HG02763 (cell line): ENCODE measurements at regions not wholly inside any gene's neighbourhood (a gene's known extent, or its start where the extent isn't known, plus 50 kb on each side); places are given as distances from the start of the nearest gene placed in this dataset.

Experiments
- ATAC-seq: cut with Tn5 transposase; IDR thresholded peaks from one replicate; pipeline ENCODE4 v1.9.1; 2021; ENCODE audit warnings: mild to moderate bottlenecking, moderate library complexity; ENCODE audit not compliant: unreplicated experiment

DNA sequence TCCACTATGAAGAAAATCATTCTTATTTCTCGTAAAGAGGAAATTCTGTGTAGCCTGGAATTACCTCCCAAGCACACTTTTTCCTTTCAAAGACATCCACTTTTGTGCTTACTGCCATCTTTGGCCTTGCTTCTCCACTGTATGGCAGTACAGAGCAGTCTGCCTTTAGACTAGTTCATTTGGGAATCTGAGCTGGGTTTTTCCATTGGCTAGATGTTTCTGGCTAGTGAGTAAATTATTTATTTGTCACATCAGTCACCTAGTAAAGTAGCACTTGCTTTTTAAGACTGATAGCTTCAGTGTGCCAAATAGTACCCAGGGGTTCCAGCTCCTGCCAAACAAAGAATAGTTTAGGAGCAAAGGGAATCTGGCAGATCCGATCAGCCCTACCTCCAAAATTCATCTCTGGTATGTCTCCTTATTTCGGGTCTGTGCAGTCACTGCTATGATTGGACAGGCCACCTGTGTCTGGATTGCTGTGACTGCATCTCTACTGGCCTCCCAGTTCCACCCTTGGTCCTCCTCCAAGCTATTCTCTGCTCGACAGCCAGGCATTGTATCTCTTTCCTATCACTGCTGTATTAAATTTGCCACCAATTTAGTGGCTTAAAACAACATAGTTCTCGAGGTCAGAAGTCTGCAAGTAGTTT is 97.6 kb downstream of the NUDT12 start:
- no peak for ATAC-seq

- no peak for ATAC-seq
Observed at GRCh38 chr5:103463261-103463660, 99.3 kb downstream of the NUDT12 start.

GRCh38 chr5:103461243-103461642 is 101.3 kb downstream of the NUDT12 start:
- no peak for ATAC-seq

- no peak for ATAC-seq
Observed at GRCh38 chr5:103458497-103459040, 104.0 kb downstream of the NUDT12 start.

GRCh38 chr5:103456476-103456875 is 106.1 kb downstream of the NUDT12 start:
- ATAC-seq = no peak

GRCh38 chr5:103455796-103456195 is 106.8 kb downstream of the NUDT12 start:
- no peak for ATAC-seq

DNA sequence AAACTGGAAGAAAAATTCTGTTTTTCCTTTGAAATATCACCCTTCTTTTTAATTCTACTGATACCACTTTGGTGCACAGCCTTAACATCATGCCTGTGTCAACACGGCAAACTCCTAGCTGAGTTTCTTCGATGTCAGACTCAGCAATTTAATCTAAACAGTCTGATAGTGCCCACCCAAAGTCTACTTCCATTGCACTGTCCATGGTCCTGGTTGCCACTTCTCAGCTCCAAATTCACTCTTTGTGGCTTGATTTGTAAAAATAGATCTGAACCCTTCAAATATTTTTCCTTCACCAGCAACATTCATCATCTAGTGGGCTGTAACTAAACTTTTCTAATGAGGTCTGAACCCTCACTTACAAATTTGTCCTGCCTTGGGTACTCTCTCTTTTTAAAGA is 107.8 kb downstream of the NUDT12 start:
- no peak for ATAC-seq

- no peak for ATAC-seq
Observed at GRCh38 chr5:103452666-103453065, 109.9 kb downstream of the NUDT12 start.

DNA sequence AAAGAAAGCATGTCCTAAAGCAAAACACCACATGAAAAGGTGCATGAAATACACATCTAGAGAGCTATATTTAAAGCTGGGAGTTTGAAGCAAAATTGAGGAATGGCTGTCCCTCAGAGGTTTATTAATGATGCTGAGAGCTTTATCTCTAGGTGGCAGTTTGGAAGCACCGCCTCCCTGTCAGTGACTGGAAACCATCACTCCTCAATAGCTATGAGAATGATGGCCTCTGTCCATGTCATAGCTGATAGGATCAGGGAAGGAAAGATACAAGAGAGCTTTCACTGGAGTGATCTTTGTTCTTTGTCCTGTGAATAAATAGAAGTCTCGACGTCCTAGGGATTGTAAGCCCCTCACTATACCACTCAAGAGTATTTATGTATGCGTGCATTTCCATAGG is 110.5 kb downstream of the NUDT12 start:
- no peak for ATAC-seq

DNA sequence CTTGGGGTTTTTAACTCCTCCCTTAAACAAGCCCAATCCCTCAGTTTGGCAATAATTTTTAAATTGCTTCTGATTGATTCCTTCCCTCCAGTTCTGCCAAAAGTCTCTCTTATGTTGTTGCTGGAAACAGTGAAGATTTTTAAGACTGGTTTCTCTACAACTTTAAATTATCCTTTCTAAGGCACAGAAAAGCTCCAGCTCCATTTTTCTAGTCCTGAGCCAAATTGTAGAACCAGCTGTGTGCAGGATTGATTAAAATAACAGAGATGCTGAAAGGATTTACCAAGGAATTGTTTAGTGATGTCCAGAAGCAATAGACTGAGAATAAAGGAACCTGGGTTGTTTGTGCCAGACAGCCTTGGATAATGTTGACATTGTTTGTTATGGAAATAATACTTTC is 111.3 kb downstream of the NUDT12 start:
- ATAC-seq = no peak

DNA sequence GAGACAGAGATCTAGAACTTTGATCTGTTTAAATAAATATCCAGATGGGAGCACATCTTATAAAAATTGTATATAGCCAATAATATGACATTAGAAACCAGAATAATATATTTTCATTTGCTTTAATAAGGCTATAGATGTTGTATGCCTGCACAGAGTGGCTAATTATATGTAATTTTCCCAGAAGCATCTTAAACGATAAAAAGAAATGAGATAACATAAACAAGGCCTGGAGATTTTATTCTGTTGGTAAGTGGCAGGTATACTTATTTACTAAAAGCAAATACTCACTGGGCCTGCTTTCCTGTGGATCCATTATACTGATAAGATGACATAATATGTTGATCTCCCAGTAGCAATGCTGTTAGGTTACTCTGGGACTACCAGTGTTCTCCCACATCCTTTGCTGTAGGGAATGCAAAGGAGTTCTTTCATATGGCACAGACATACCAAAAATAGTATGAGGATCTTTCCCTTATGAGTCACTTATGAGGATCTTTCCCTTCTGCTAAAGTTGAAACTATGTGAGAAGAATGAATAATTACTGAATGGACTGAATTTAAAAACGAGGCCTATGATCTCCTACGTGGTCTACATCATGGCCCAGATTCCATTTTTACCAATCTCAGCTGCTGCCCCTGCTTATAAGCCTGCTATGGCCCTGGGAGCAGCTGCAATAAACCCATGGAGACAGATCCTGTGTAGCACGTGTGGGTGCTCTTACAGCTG is 112.1 kb downstream of the NUDT12 start:
- no peak for ATAC-seq

- ATAC-seq = no peak
Observed at GRCh38 chr5:103446813-103447212, 115.8 kb downstream of the NUDT12 start.

- ATAC-seq = no peak
Observed at GRCh38 chr5:103445426-103446035, 117.1 kb downstream of the NUDT12 start.

- ATAC-seq = peak; percentile 59
Observed at GRCh38 chr5:103444333-103445038, 118.1 kb downstream of the NUDT12 start.

DNA sequence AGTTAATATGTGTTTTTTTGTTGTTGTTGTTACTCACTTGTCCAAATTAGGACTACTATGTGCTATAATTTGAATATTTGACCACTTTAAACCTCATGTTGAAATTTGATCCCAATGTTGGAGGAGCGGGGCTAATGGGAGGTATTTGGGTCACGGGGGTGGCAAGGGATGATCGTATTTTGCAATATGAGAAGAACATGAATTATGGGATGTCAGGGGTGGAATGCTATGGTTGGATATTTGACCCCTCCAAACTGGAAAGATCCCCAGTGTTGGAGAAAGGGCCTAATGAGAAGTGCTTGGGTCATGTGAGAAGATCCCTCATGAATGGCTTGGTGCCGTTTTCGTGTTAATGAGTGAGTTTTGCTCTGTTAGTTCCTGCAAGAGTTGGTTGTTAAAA is 119.8 kb downstream of the NUDT12 start:
- ATAC-seq = no peak

DNA sequence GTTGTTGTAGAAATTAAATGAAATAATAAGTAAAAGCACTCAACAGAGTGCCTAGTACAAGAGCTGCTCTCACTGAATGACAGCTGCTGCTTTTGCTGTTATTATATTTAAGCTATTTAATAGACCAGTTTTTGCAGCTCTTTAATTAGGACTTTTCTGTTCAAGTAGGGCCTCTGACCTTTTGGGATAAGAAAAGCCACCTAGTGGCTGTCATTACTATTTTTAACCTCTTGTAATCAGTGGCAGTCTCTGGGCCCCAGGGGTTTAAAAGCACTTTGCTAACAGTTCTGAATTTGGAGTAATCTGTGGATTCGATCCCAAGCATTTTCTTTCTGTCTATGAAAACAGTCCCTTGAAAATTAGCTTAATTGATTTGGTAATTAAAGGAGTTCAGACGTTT is 121.1 kb downstream of the NUDT12 start:
- no peak for ATAC-seq

DNA sequence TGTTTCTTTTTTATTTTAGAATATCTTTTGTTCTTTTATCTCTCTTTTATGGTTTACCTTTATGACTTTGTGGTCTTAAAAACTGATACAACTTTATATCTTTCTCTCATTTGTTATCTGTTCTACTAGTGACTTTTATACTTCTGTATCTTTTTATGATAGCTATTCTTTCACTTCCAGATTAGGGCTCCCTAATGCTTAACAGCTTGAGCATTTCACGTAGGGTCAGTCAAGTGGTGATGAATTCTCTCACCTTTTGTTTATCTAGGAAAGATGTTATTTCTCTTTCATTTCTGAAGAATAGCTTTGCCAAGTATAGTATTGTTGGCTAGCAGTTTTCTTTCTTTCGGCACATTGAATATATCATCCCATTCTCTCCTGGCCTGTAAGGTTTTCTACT is 123.6 kb downstream of the NUDT12 start:
- no peak for ATAC-seq

GRCh38 chr5:103436656-103437055 is 125.9 kb downstream of the NUDT12 start:
- no peak for ATAC-seq

GRCh38 chr5:103436112-103436511 is 126.5 kb downstream of the NUDT12 start:
- ATAC-seq = no peak

DNA sequence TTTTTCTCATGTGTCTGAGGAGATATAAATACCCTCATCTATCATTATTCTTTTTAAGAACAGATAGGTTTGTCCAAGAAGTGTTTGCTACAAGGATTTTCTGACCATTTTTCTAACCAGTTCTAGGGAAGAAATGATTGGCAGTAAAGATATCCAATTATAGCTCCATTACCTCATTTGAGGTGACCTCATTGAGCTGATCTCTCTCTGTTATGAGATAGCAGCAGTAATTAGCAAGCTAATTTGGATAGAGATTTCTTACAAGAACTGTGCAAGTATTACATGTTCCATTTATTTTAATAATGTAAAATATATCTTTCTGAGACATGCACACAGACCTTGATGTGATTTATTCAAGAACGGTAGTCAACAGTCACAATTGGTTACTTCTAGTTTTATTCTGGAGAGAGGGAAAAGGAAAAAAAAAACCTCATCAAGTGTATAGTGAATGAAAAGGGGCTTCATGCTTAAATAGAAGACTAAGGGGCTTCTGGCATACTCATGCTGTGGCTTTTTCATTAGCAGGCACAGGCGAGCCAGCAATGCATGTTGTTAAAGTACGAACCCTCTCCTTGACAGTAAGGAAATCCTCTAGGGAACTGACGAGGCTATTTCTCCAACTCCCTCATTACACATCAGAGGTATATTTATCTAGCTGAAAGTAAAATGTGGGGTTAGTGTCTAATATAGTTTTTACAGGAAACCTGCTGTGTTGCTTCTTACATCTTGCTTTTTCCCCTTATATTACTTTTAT is 127.3 kb downstream of the NUDT12 start:
- ATAC-seq = no peak

- ATAC-seq = no peak
Observed at GRCh38 chr5:103434057-103434456, 128.5 kb downstream of the NUDT12 start.
